Osteoblast (primary cell): ENCODE measurements at regions not wholly inside any gene's neighbourhood (a gene's known extent, or its start where the extent isn't known, plus 50 kb on each side); places are given as distances from the start of the nearest gene placed in this dataset.
"Not testable (repeated sequence)": the region's sequence is repeated elsewhere in the genome, so short reads cannot be mapped to it uniquely, and the experiment has no call there.

Experiments used
- DNase-seq: peaks from one replicate; pipeline ENCODE4 v3.0.0; 2011; ENCODE audit warnings: low spot score, mixed read lengths; ENCODE audit not compliant: insufficient read length; ENCODE audit errors: missing footprints
- H2AFZ ChIP-seq: 2 replicates; pipeline ENCODE4 v1.6.0; 2011; ENCODE audit warnings: mild to moderate bottlenecking, low read length
- H3K27ac ChIP-seq: 2 replicates; pipeline ENCODE4 v1.5.1; 2011; ENCODE audit warnings: mild to moderate bottlenecking, low read depth, low read length, moderate library complexity
- H3K27me3 ChIP-seq: 2 replicates; pipeline ENCODE4 v1.6.0; 2012; ENCODE audit warnings: mild to moderate bottlenecking, control low read depth, inconsistent platforms, low read length, moderate library complexity; ENCODE audit not compliant: insufficient read depth
- H3K36me3 ChIP-seq: 2 replicates; pipeline ENCODE4 v1.5.1; 2011; ENCODE audit warnings: mild to moderate bottlenecking, low read length, control low read depth, moderate library complexity; ENCODE audit not compliant: insufficient read depth
- H3K4me1 ChIP-seq: 2 replicates; pipeline ENCODE4 v1.5.1; 2011; ENCODE audit warnings: mild to moderate bottlenecking, low read length, control low read depth, moderate library complexity; ENCODE audit not compliant: insufficient read depth
- H3K4me2 ChIP-seq: 2 replicates; pipeline ENCODE4 v1.6.0; 2011; ENCODE audit warnings: mild to moderate bottlenecking, low read length; ENCODE audit not compliant: insufficient read depth
- H3K4me3 ChIP-seq: fragments of 200-600 bp; sonication (generic); 3 replicates; pipeline ENCODE4 v1.5.1; 2012; ENCODE audit warnings: mild to moderate bottlenecking, low read length, inconsistent platforms; ENCODE audit not compliant: insufficient read depth
- H3K79me2 ChIP-seq: 2 replicates; pipeline ENCODE4 v1.6.0; 2012; ENCODE audit warnings: mild to moderate bottlenecking, low read length, control low read depth, inconsistent platforms; ENCODE audit not compliant: insufficient read depth
- H3K9me3 ChIP-seq: 2 replicates; pipeline ENCODE4 v1.5.1; 2011; ENCODE audit warnings: low read depth, low read length, control low read depth
- H4K20me1 ChIP-seq: 2 replicates; pipeline ENCODE4 v1.6.0; 2012; ENCODE audit warnings: mild to moderate bottlenecking, low read length, control low read depth; ENCODE audit not compliant: insufficient read depth
- TF ChIP-seq, protein P1 (sequence below): IDR thresholded peaks from 2 replicates; pipeline ENCODE4 v1.5.1; 2011; ENCODE audit warnings: mild to moderate bottlenecking, low read depth, low read length, moderate library complexity; ENCODE audit errors: extremely low read depth

DNA sequence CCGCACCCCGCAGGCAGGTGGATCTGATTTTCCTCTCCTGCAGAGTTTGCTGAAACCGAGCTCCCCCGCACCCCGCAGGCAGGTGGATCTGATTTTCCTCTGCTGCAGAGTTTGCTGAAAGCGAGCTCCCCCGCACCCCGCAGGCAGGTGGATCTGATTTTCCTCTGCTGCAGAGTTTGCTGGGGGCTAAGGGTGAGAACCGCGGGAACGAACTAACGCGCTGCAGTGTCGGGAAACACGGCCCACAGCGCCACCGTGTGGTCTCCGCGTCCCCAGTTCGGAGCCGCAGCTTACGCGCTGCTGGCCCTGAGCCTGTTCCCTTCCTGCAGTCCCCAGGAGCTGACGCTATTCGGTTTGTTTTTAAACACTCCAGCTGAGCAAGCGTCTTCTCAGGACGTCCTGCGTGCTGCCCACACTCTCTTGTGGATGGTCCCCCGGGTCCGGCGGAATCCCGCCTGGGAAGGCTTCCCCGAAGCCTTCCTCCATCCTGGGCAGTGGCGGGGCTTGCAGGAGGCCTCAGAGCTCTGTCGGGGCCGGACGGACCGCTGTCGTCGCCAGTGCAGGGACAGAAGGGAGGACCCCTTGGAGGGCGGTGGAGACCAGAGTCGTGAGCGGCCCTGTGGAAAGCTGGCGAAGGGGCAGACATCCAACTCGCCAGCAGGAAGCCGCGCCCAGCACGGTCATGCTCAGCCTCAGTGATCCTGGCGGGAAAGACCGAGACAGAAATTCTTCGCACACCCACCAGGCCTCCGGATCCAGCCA is 121.2 kb upstream of the LPCAT1 start:
- peak; percentile 98 for DNase-seq
- peak overlapping the region; percentile 53 for H3K4me2 ChIP-seq
- no peaks in the 10 kb centered on the region for H3K79me2 ChIP-seq
- H2AFZ ChIP-seq = no peak overlapping the region
- H3K4me3 ChIP-seq = peak overlapping the region; percentile 16
- H3K9me3 ChIP-seq = no peaks in the 10 kb centered on the region
- peaks cover 24% of the 10 kb centered on the region for H3K27me3 ChIP-seq
- H3K27ac ChIP-seq = no peak overlapping the region
- H3K36me3 ChIP-seq = no peaks in the 10 kb centered on the region
- no peaks in the 10 kb centered on the region for H3K4me1 ChIP-seq
- H4K20me1 ChIP-seq = no peaks in the 10 kb centered on the region
- TF ChIP-seq, protein P1, sequence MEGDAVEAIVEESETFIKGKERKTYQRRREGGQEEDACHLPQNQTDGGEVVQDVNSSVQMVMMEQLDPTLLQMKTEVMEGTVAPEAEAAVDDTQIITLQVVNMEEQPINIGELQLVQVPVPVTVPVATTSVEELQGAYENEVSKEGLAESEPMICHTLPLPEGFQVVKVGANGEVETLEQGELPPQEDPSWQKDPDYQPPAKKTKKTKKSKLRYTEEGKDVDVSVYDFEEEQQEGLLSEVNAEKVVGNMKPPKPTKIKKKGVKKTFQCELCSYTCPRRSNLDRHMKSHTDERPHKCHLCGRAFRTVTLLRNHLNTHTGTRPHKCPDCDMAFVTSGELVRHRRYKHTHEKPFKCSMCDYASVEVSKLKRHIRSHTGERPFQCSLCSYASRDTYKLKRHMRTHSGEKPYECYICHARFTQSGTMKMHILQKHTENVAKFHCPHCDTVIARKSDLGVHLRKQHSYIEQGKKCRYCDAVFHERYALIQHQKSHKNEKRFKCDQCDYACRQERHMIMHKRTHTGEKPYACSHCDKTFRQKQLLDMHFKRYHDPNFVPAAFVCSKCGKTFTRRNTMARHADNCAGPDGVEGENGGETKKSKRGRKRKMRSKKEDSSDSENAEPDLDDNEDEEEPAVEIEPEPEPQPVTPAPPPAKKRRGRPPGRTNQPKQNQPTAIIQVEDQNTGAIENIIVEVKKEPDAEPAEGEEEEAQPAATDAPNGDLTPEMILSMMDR = peak; percentile 73

DNA sequence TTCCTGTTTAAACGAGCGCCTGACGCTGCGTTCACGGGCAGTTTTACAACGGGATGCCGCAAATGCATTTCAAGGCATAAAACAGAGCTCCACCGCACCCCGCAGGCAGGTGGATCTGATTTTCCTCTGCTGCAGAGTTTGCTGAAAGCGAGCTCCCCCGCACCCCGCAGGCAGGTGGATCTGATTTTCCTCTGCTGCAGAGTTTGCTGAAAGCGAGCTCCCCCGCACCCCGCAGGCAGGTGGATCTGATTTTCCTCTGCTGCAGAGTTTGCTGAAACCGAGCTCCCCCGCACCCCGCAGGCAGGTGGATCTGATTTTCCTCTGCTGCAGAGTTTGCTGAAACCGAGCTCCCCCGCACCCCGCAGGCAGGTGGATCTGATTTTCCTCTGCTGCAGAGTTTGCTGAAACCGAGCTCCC is 120.6 kb upstream of the LPCAT1 start:
- H3K9me3 ChIP-seq, H3K4me2 ChIP-seq, H3K36me3 ChIP-seq, DNase-seq, H3K4me1 ChIP-seq, H2AFZ ChIP-seq, H3K27ac ChIP-seq, H3K79me2 ChIP-seq, H3K4me3 ChIP-seq, H4K20me1 ChIP-seq: not testable (repeated sequence)
- H3K27me3 ChIP-seq = peaks cover 23% of the 10 kb centered on the region

DNA sequence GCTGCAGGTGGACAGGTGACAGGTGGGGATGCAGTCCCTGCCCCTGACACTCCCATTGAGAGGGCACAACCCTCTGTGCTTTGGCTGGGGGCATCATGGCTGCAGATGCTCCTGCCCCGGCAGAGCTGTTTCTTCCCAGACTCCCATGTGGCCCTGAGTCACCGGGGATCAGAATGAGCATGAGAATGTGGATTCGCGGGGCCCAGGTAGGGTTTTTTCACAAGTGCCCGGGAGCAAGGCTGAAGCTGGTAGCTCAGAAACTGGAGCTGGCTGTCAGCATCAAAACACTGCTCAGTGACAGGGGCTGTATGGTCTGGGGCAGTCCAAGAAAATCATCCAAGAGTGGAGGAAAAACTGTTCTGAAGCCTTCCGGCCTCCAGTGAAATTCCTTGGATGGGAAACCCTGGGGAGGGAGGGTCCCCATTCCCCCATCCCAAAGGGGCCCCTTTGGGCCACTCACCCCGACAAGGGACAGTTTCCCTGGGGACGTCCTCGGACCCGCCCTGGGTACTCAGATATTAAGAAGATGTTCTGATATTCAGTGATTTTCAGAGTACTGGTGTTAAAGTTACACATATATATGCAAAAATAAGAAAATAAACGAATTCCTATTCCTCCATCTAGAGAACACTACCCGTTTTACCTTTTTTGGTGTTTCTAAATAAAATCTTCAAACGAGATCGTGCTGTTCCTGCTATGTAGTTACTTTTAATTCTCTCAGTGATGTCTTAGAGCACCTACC is 120.1 kb upstream of the LPCAT1 start:
- H3K9me3 ChIP-seq = no peaks in the 10 kb centered on the region
- no peak overlapping the region for H3K27ac ChIP-seq
- DNase-seq = peak; percentile 86
- TF ChIP-seq, protein P1 = no peak
- H3K79me2 ChIP-seq = no peaks in the 10 kb centered on the region
- H3K4me1 ChIP-seq = no peaks in the 10 kb centered on the region
- no peak overlapping the region for H3K4me2 ChIP-seq
- H3K4me3 ChIP-seq = no peak overlapping the region
- peaks cover 19% of the 10 kb centered on the region for H3K27me3 ChIP-seq
- H3K36me3 ChIP-seq = no peaks in the 10 kb centered on the region
- no peaks in the 10 kb centered on the region for H4K20me1 ChIP-seq
- no peak overlapping the region for H2AFZ ChIP-seq

DNA sequence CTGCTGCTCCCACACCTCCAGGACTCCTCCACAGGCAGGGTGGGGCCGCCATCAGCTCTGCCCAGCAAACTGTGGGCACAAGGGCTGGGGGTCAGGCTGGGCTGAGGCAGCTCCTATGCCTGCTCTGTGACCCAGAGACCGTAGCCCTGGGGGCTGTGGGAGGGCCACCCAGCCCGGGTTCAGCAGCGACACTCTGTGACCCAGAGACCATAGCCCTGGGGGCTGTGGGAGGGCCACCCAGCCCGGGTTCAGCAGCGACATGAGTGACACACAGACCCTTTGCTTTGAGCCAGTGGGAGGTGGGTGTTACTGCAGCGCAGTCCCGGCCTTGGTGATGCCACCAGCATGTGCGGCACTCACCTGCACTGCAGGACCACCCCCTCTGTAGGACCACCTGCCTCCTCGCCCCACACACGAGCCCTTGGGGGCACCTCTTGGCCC is 118.9 kb upstream of the LPCAT1 start:
- TF ChIP-seq, protein P1 = no peak

More for the DNA sequence above, 118.9 kb upstream of the LPCAT1 start:
- H3K27ac ChIP-seq = no peak overlapping the region
- peak; percentile 58 for DNase-seq
- no peaks in the 10 kb centered on the region for H3K9me3 ChIP-seq
- H4K20me1 ChIP-seq = no peaks in the 10 kb centered on the region
- no peaks in the 10 kb centered on the region for H3K79me2 ChIP-seq
- no peak overlapping the region for H3K4me2 ChIP-seq
- peaks cover 20% of the 10 kb centered on the region for H3K27me3 ChIP-seq
- no peak overlapping the region for H2AFZ ChIP-seq
- H3K36me3 ChIP-seq = no peaks in the 10 kb centered on the region
- no peak overlapping the region for H3K4me3 ChIP-seq
- H3K4me1 ChIP-seq = no peaks in the 10 kb centered on the region
